Heart right ventricle (tissue), 16 donors: ENCODE measurements at regions not wholly inside any gene's neighbourhood (a gene's known extent, or its start where the extent isn't known, plus 50 kb on each side); places are given as distances from the start of the nearest gene placed in this dataset.

Source experiments
- ATAC-seq, 8 donors: fragments of 200-7000 bp; cut with Tn5 transposase; one replicate each; pipeline ENCODE4 v1.9.1; 2020; ENCODE audit warnings: mild to moderate bottlenecking in 8 of 8, moderate library complexity in 8 of 8, moderate number of reproducible peaks in 1 of 8
- DNase-seq, 2 donors: peaks; one replicate each; pipeline ENCODE4 v3.0.0-alpha.2; 2020
- H3K27ac ChIP-seq, 10 donors: fragments of 200-600 bp; sonication (generic) in 2 of 10; one replicate each; pipeline versions ENCODE4 v1.5.0 to v1.8.0; 2020 to 2022; ENCODE audit warnings: mild to moderate bottlenecking in 3 of 10
- H3K27me3 ChIP-seq, 7 donors: fragments of 200-600 bp; one replicate each; pipeline ENCODE4 v1.8.0; 2021 to 2022; ENCODE audit warnings: mild to moderate bottlenecking in 2 of 7
- H3K36me3 ChIP-seq, 9 donors: fragments of 200-600 bp; sonication (generic) in 1 of 9; one replicate each; pipeline versions ENCODE4 v1.5.0 to v1.8.0; 2020 to 2022; ENCODE audit warnings: mild to moderate bottlenecking in 2 of 9
- H3K4me1 ChIP-seq, 9 donors: fragments of 200-600 bp; sonication (generic) in 1 of 9; one replicate each; pipeline versions ENCODE4 v1.5.0 to v1.8.0; 2020 to 2022; ENCODE audit warnings: mild to moderate bottlenecking in 4 of 9
- H3K4me3 ChIP-seq, 10 donors: fragments of 200-600 bp; sonication (generic) in 2 of 10; one replicate each; pipeline versions ENCODE4 v1.5.0 to v1.8.0; 2020 to 2022; ENCODE audit warnings: mild to moderate bottlenecking in 7 of 10, moderate library complexity in 2 of 10
- H3K9me3 ChIP-seq, 11 donors: fragments of 200-600 bp in 10 of 11; sonication (generic) in 2 of 11; one replicate each; pipeline versions ENCODE4 v1.5.0 to v1.8.0; 2013 to 2022; ENCODE audit warnings: mild to moderate bottlenecking in 2 of 11, control low read depth in 1 of 11, moderate library complexity in 1 of 11
- CTCF ChIP-seq, 9 donors: fragments of 200-600 bp; sonication (generic) in 2 of 9; IDR thresholded peaks; one replicate each; pipeline versions ENCODE4 v1.5.0 to v1.8.0; 2021 to 2022; ENCODE audit warnings: antibody characterized with exemption in 9 of 9, mild to moderate bottlenecking in 5 of 9, moderate library complexity in 1 of 9
- WGBS, 2 donors: extraction: QIAGEN DNeasy Blood & Tissue Kit; methylation state at CpG; one replicate each; pipeline ENCODE4 v1.1.7; 2013; ENCODE audit warnings: inconsistent platforms in 1 of 2; 5-methylcytosine and 5-hydroxymethylcytosine counted together
- intact Hi-C, 10 donors: fragments of 100-400 bp; cut with DNase I; formaldehyde crosslinking; loops; one replicate each; pipeline versions ENCODE4 v1.11.1 to v1.14.2; 2022
- donor health status: Arrhythmogenic right ventricular cardiomyopathy.
- donor health status: ischemic (EF 13 %, LVEDD 7.1; RV severe dilation, severe dysfunction).
- donor health status: healthy with polysubstance abuse.
- donor health status: DM: no; HTN: yes; CAD: no.
- donor health status: DM: no; HTN: no; CAD: no.
- donor health status: ischemic (EF 25% LVEDD 6.9; RV normal size, moderate dysfunction).
- donor health status: ischemic (EF 25% LVEDD 5.7; RV mildly dilated, moderate dysfunction).
- donor health status: healthy.
- donor health status: DM: yes; HTN: yes; CAD: no.
- donor health status: Ischemic cardiomyopathy.
- donor health status: ischemic (EF 35%, LVEDD 5.7; RV mildly dilated, moderate dysfunction).
- donor health status: nonischemic (EF 11% LVEDD 7.7; RV severe dilation, severe dysfunction).
- donor health status: DM: yes; HTN: yes; CAD: no.
- donor health status: PGD.
- donor health status: ischemic (EF 29% LVEDD 5.4; RV normal size, mild dysfunction).
- donor health status: nonischemic (EF 23%, LVEDD 6.1; RV moderate dilation, normal function).

DNA sequence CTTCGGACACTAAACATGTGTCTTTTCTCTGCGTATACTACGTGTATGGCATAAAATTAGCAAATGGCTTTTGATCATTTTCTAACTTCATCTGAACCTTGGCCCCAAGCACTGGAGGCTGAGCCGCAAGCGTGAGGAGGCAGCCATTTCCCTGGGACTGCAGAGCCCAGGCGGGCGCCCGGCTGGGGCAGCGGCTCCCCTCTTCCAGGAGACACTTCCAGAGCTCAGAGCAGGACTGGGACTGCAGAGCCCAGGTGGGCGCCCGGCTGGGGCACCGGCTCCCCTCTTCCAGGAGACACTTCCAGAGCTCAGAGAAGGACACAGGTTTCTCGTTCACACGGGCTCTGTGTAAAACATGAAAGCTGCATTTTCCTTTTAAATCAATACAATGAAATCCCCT is 484.1 kb upstream of the SALL3 start:
- no peak for ATAC-seq
- DNase-seq, result no peak
- Histone ChIP-seq H3K9me3 (peaks cover 0 to 29% (median 0%) of the 10 kb centered on the region in 11 donors), H3K27ac (no peak overlapping the region), H3K4me3 (no peak overlapping the region), H3K36me3 (no peaks in the 10 kb centered on the region), H3K4me1 (no peaks in the 10 kb centered on the region), H3K27me3 (no peaks in the 10 kb centered on the region)
- TF ChIP-seq CTCF (IDR thresholded peaks at IDR 0.05), result no peak
- 95% methylated on average over 14 of the region's 14 CpGs for WGBS, 2 donors
- intact Hi-C loops, result no loop called here

GRCh38 chr18:78496079-78496478 is 483.5 kb upstream of the SALL3 start:
- WGBS, 2 donors, result 76 to 77% methylated on average over 16 of the region's 16 CpGs
- no peaks in the 10 kb centered on the region for H3K36me3 ChIP-seq
- no peak overlapping the region for H3K27ac ChIP-seq
- DNase-seq (peak in 1 of 2 donors; percentile 14), ATAC-seq (peak in 2 of 8 donors; percentile 39 to 57)
- H3K4me1 ChIP-seq, result no peaks in the 10 kb centered on the region
- no peak for TF ChIP-seq CTCF (IDR thresholded peaks at IDR 0.05)
- H3K4me3 ChIP-seq, result no peak overlapping the region
- intact Hi-C loops, result no loop called here
- no peaks in the 10 kb centered on the region for H3K27me3 ChIP-seq
- H3K9me3 ChIP-seq, result peaks cover 0 to 24% (median 0%) of the 10 kb centered on the region in 11 donors

DNA sequence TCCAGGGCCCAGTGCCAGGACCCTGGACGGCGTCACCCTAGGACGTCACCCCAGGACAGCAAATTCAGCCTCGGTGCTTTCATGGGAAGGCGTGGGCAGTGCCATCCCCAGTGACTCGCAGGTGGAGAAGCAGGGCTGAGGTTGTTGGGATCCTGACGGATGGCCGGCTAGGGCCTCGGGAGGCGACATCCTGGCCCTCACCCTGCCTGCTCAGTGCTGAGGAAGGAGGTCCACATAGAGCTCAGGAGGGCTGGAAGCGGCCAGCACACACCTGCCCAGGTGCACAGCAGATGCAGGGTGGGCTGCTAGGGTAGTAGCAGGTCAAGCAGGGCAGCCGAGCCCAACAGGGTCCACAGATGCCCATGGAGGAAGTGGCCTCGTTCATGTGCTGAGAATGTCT is 482.0 kb upstream of the SALL3 start:
- TF ChIP-seq CTCF (IDR thresholded peaks at IDR 0.05), result no peak
- Histone ChIP-seq H3K27me3 (no peaks in the 10 kb centered on the region), H3K4me1 (no peaks in the 10 kb centered on the region), H3K27ac (no peak overlapping the region), H3K4me3 (no peak overlapping the region), H3K36me3 (no peaks in the 10 kb centered on the region), H3K9me3 (peaks cover 0 to 9% (median 0%) of the 10 kb centered on the region in 11 donors)
- DNase-seq (no peak), ATAC-seq (no peak)
- whole genome bisulfite sequencing, 2 donors, result 62 to 69% methylated on average over 13 of the region's 13 CpGs
- intact Hi-C loops, result no loop called here

DNA sequence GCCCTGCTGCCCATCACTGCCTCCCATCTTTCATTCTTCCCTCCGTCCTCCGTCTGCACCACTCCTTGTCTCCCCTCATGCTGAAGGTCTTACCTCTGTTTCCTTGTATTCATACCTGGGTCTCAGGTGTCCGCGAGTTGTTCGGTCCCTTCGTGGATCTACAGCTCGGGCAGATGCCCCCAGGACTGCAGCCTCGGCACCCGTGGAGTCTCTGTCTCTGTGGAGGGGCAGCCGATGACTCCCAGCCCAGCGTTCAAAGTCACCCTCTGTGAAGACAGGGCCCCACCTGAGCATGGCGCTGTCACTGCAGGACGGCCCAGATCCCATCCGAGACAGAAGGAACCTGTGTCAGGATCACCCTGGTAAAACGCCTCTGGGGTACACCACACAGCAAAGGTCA is 480.0 kb upstream of the SALL3 start:
- 84 to 90% methylated on average over 15 of the region's 15 CpGs for WGBS, 2 donors
- no peak for ATAC-seq
- Histone ChIP-seq H3K4me1 (no peaks in the 10 kb centered on the region), H3K4me3 (no peak overlapping the region), H3K36me3 (no peaks in the 10 kb centered on the region), H3K9me3 (peaks cover 0 to 1% (median 0%) of the 10 kb centered on the region in 11 donors), H3K27ac (no peak overlapping the region), H3K27me3 (no peaks in the 10 kb centered on the region)
- intact Hi-C loops, result no loop called here
- no peak for DNase-seq
- no peak for TF ChIP-seq CTCF (IDR thresholded peaks at IDR 0.05)
